ENCODE measurements at regions not wholly inside any gene's neighbourhood (a gene's known extent, or its start where the extent isn't known, plus 50 kb on each side); places are given as distances from the start of the nearest gene placed in this dataset.

DNA sequence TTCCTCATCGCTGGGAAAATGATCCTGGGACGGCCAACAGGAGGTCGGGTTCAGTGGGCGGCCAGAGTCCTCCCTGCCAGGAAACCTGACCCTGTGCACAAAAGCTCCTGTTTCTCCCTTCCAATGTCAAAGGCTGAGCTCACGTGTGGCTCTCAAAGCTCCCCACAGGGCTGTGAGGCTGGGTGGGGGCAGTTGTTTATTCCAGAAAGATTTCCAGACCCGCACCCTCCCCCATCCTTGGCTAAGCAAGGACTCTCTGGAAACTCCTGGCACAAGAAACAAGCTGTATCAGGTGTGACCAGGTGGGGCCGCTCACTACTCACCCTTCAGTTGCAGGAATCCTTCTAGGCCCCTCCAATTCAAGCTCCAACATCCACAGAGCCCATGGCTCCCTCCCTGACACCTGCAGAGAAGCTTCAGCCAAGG lies 131.9 kb downstream of the SHANK2 start:
- TF ChIP-seq CTCF (IDR thresholded peaks at IDR 0.05) (peak in 3 of 4 experiments; percentile 37 to 57 (median 42)), POLR2A (IDR thresholded peaks at IDR 0.05) (no peak)
